ENCODE measurements at regions not wholly inside any gene's neighbourhood (a gene's known extent, or its start where the extent isn't known, plus 50 kb on each side); places are given as distances from the start of the nearest gene placed in this dataset.
"Not testable (repeated sequence)": the region's sequence is repeated elsewhere in the genome, so short reads cannot be mapped to it uniquely, and the experiment has no call there.

DNA sequence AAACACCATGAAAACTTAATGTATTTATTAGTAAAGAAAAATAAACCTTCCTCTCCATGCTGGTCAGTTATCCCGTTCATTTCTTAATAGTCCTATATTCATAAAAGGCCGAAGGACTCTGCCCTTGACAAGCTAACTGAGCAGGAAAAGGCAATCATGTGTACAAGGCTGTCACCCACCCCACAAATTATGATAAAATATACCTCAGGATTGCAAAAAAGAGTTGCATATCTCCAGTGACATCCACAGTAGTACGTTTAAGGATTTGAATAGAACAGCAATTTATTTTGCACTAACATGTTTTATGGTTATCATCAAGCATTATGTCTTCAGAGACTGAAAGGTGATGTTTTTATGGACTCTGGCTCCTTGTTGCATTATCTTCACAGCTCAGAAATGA, 157.6 kb downstream of the FOXB1 start:
- H3K4me3 ChIP-seq: no peak overlapping the region
- H3K27me3 ChIP-seq: peaks cover 14% of the 10 kb centered on the region
- no peaks in the 10 kb centered on the region for H3K36me3 ChIP-seq
- H3K9me3 ChIP-seq: no peaks in the 10 kb centered on the region
- DNase-seq: no peak

DNA sequence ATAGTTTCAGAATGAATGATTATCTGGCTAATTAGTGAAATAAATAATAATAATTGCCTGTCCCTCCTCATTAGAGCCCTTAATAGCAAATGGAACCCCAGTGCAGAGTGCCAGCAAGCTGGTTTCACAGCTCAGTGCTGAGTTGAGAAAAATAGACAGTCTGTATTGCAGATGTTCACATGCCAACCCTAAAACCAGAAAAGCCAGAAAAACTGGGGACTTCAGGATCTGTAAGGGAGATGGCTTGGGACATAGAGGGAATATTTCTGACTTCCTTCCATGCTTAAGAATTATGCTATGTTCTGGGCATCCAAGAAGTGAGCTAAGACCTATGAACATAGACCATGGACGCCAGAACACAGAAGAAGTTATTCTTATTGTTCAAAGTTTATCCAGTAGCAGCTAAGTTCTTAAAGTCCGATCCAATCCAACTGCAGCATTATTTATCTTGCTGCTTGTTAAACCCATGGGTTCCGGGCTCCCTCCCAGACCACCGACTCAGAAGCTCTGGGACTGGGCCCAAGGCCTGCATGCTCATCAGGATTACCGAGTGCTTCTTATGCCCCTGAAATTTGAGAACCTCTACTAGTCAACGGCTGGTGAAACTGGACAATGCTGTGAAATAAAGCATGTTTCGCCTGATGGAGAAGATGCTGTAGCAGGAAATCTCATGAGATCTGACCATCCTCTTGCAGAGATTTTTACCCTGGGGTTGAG, 158.3 kb downstream of the FOXB1 start:
- DNase-seq: peak; percentile 6
- no peaks in the 10 kb centered on the region for H3K36me3 ChIP-seq
- peaks cover 12% of the 10 kb centered on the region for H3K27me3 ChIP-seq
- no peak overlapping the region for H3K4me3 ChIP-seq
- H3K9me3 ChIP-seq: no peaks in the 10 kb centered on the region

DNA sequence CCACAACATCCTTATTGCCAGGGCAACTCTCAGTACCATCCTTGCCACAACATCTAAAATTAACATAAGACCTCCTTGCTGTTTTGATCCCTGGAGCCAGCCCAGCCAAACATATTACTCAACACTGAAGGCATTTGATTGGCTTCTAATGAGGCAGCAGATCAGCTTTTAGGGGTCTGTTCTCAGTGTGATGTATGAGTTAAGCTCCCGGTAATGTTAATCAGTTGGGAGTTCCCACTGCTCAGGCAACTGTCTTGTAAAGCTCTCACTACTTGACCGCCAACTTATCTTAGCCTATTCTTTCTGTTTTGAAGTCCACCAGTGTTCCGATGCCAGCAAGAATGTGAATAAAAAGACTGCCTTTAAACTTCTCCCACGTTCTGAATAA, 158.9 kb downstream of the FOXB1 start:
- Histone ChIP-seq H3K27me3 (peaks cover 12% of the 10 kb centered on the region), H3K9me3 (no peaks in the 10 kb centered on the region), H3K36me3 (no peaks in the 10 kb centered on the region), H3K4me3 (no peak overlapping the region)
- no peak for DNase-seq

DNA sequence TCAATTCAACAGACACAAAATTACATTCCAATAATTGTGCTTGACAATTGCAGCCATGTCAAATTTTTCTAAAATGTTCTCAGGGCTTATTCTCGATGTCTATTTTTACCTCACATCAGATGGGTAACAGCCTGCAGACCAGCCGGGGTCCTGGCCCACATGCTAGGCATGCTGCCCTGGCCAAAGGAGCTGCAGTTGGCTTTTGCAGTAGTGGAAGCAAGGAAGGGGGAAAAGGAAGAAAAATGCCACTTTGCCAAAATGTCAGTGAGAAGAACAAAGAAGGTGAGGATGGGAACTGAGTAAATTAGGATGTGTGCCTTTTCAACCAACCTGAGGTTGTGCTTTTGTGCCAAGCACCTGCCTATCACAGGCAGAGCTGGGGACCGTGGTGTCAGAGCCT, 161.0 kb downstream of the FOXB1 start:
- Histone ChIP-seq H3K27me3 (peaks cover 8% of the 10 kb centered on the region), H3K9me3 (no peaks in the 10 kb centered on the region), H3K36me3 (no peaks in the 10 kb centered on the region), H3K4me3 (no peak overlapping the region)
- no peak for DNase-seq

DNA sequence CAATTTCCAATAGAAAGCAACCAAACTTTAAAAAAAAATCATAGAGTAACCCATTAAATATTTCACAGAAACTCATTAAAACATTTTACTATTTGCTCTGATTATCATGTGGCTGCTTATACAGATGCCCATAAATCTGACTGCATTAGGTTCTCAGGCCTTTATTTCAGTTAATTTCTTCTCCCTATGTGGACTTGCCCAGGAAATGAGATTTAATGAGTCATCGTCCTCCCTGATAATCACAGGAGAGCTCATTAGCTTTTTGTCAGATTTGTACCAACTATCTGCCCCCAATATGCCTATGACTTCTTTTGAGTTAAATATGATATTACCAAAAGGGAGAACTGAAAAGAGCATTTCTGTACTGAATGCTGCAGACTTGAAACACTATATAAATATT, 168.0 kb downstream of the FOXB1 start:
- Histone ChIP-seq H3K9me3 (no peaks in the 10 kb centered on the region), H3K4me3 (no peak overlapping the region), H3K27me3 (peaks cover 5% of the 10 kb centered on the region; the same call in 1 of the 2 replicates), H3K36me3 (no peaks in the 10 kb centered on the region)
- DNase-seq: no peak

DNA sequence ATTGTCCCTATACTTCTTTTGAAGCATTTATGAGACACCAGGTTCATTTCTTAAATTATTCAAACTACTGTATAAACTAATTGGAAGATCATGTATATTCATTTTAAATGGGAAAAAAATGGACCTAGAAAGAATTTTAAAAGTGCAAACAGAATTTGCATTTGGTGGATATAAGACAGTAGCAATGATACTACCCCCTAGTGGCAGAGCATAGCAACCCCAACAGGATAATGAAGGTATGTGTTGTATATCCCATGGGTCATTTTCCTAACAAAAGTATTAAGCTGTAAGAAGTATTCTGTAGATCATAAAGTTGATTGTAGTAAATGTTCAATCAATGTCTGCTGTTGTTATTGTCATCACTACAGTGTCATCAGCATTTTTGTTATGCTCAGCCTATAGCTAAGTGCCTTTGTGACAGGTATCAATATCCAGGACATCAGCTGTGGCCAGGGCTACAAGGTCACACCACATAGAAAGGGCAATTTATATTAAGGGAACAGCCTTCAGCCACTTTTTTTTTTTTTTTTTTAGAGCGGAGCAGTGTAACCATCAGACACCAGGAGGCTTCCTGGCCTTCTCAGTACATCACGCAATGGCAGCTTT, 175.8 kb downstream of the FOXB1 start:
- no peak overlapping the region for H3K4me3 ChIP-seq
- peaks cover 12% of the 10 kb centered on the region for H3K27me3 ChIP-seq
- H3K36me3 ChIP-seq: no peaks in the 10 kb centered on the region
- DNase-seq: peak; percentile 9
- no peaks in the 10 kb centered on the region for H3K9me3 ChIP-seq

DNA sequence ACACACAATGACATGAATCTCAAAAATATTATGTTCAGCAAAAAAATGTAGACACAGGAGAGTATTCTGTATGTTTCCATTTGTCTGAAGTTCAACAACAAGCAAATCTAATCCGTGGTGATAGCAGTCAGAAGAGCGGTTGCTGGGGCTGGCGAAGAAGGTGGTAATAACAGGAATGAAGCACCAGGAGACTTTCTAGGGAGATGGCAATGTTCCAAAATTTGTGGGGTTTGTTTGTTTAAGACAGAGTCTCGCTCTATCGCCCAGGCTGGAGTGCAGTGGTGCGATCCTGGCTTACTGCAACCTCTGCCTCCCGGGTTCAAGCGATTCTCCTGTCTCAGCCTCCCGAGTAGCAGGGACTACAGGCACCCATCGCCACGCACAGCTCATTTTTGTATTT, 177.8 kb downstream of the FOXB1 start:
- not testable (repeated sequence) for H3K4me3 ChIP-seq, H3K9me3 ChIP-seq, H3K27me3 ChIP-seq, DNase-seq, H3K36me3 ChIP-seq

DNA sequence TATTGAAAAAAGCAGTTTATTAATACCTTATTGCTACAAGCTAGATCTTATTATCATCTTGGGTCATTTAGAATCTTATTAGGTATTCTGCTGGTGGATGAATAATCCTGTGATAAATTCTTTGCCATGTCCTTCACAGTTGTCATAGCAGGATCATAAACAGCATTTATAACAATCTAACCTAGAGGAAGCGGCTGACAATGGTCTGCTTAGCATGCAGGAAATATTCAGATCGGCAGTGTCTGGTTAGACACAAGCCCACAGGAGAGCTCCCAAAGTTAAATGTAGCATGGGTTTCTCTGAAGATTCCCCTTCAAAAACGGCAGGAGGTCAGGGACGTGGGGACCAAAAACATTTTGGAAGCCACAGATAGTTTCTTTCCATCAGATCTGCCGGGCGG, 179.3 kb downstream of the FOXB1 start:
- peaks cover 2% of the 10 kb centered on the region; the same call in 1 of the 2 replicates for H3K27me3 ChIP-seq
- H3K4me3 ChIP-seq: no peak overlapping the region
- no peak for DNase-seq
- H3K9me3 ChIP-seq: no peaks in the 10 kb centered on the region
- H3K36me3 ChIP-seq: no peaks in the 10 kb centered on the region

DNA sequence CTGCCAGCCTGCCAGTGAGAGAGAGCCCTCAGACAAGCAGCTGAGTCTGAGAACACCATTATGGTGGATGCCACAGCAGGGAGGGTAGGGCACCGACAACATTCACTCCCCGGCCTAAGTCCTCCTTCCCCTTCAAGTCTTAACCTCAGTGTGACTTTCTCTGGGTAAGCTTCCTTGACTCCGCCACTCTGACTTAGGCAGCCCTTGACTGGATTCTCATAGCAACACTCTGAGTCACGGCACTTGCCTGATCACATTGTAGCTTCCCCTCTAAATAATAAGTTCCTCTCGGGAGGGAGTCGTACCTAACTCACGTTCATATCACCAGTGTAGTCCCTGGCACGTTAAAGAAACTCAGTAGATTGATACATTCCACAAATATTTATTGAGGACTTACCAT, 180.5 kb downstream of the FOXB1 start:
- H3K9me3 ChIP-seq: no peaks in the 10 kb centered on the region
- no peak overlapping the region for H3K4me3 ChIP-seq
- no peaks in the 10 kb centered on the region for H3K36me3 ChIP-seq
- peak; percentile 12 for DNase-seq
- 0 out of 2 replicates have a peak, but pooled peaks cover 2% of the 10 kb centered on the region for H3K27me3 ChIP-seq

DNA sequence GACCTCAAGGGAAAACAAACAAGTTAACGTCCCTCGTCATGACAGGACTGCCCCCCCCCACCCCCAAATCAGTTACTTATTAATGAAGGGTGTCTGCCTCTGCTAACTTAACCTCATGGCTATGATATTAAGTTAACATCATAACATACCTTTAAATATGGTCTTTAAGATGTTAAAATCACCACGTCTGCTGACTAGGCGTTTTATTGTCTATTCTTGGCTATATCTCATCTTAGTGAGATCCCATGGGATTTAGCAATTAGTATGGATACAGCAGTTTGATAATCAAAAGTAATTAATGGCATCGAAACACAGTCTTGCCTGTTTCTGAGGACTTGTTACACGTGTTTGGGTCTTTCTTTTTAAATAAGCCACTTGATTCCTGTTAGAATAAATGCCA, 186.9 kb downstream of the FOXB1 start:
- Histone ChIP-seq H3K27me3 (peaks cover 42% of the 10 kb centered on the region), H3K36me3 (no peaks in the 10 kb centered on the region), H3K9me3 (no peaks in the 10 kb centered on the region), H3K4me3 (no peak overlapping the region)
- no peak for DNase-seq

DNA sequence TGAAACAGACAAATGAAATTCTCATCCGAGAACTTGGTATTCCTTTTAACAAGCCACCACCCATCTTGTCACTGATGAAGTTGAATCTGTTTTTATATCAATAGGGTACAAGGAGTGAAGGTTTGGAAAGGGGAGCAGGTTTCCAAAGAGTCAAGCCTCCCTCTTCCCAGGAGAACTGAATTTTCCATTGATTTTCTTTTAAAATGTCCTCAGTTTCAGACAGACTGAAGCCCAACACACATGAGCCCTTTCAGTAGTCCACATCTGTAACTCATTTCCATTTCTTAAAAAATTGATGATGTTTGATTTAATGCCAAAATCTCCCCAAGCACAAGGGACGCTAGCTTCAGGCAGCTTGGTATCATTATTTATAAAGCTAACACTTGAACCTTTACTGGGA, 187.7 kb downstream of the FOXB1 start:
- no peaks in the 10 kb centered on the region for H3K36me3 ChIP-seq
- peaks cover 49% of the 10 kb centered on the region for H3K27me3 ChIP-seq
- H3K9me3 ChIP-seq: no peaks in the 10 kb centered on the region
- DNase-seq: no peak
- H3K4me3 ChIP-seq: no peak overlapping the region

DNA sequence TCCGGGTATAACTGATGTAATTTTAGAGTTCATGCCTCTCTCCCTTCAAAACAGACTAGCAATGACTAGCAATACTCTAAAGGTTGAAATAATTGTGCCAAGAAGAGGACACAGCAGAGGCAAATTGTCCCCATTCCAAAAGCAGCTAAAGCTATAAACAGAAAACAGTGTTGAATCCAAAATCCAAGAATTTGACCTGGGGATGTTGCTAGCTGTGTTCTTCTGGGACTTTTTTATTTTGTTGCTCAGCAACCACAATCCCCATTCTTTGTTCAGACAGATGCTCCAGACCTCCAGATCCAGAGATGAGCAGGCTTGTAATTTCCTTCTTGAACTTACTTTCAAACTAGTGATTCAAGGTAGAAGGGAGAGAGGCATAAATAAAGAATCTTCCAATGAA, 191.5 kb downstream of the FOXB1 start:
- Histone ChIP-seq H3K36me3 (no peaks in the 10 kb centered on the region), H3K27me3 (peaks cover 76% of the 10 kb centered on the region), H3K4me3 (no peak overlapping the region), H3K9me3 (no peaks in the 10 kb centered on the region)
- DNase-seq: no peak

DNA sequence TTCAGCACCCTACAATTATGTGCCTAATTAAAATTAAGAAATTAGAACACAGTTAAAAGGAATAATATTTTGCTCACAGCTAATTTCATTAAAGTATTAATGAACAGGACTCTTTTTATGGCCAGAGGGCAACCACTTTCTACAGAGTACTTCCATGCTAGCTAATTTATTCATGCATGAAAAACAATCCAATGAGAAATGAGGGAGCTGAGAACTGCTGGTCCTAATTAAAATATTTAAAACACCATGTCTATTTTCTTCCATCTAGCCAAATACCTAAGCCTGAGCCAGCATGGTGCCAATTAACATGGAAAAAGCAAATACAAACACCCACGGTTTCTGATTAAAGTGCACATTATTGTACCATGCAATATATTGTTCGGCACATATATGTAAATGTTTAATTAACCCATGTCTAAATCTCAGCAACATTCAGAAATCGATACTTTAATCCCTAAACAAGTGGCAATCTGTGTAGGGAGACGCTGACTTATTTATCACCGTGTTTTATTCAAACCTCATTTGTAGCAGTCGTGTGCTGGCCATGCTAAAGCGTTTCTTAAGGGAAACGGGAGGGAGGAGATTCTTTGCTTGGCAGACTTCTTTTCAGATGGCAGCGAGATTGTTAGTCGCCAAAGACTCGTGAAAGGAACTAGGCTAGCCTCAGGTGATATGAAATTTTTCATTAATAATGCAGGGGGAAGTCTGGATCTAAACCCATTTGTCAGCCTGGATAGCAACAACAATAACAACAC, 193.5 kb downstream of the ANXA2 start:
- Histone ChIP-seq H3K27me3 (peaks cover 88% of the 10 kb centered on the region), H3K9me3 (no peaks in the 10 kb centered on the region), H3K36me3 (no peaks in the 10 kb centered on the region), H3K4me3 (no peak overlapping the region)
- DNase-seq: no peak

DNA sequence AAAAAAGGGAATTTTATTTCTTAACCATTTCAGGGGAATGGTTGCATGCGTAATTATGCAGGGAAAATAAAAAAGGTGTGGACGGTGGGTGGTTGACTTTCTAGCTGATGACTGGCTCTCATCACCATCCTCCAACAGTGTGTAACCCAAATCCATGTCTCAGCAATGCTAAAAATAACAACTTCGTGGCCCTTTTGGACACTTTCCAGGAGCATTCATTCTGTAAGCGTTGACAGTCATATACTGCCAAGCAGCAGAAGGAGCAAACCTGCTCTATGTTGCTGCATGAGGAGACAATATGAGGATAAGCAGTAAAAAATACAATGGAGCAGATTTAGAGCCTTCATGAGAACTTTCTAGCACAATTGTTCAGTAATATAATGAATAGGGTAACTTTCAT, 189.1 kb downstream of the ANXA2 start:
- Histone ChIP-seq H3K27me3 (peaks cover 75% of the 10 kb centered on the region), H3K4me3 (no peak overlapping the region), H3K36me3 (no peaks in the 10 kb centered on the region), H3K9me3 (no peaks in the 10 kb centered on the region; the same call in 1 of the 2 replicates)
- no peak for DNase-seq

DNA sequence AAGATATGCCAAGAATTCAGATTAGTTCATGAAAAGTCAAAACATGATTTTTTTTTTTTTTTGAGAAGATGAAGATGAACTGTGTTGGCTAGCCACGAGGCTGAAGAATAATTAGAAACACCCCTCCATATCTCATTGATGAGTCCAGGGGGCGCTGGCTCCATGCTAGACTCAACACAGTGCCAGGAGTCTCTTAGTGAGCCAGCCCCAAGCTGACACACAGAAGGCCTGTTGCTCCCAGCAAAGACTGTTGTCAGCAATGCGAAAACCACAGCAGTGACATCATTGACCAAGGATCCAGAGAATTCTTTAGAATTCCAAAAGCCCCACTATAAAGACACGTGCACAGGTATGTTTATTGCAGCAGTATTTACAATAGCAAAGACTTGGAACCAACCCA, 185.2 kb downstream of the ANXA2 start:
- Histone ChIP-seq H3K9me3 (no peaks in the 10 kb centered on the region; the same call in 1 of the 2 replicates), H3K27me3 (peaks cover 56% of the 10 kb centered on the region), H3K4me3 (no peak overlapping the region), H3K36me3 (no peaks in the 10 kb centered on the region)
- DNase-seq: peak; percentile 8

DNA sequence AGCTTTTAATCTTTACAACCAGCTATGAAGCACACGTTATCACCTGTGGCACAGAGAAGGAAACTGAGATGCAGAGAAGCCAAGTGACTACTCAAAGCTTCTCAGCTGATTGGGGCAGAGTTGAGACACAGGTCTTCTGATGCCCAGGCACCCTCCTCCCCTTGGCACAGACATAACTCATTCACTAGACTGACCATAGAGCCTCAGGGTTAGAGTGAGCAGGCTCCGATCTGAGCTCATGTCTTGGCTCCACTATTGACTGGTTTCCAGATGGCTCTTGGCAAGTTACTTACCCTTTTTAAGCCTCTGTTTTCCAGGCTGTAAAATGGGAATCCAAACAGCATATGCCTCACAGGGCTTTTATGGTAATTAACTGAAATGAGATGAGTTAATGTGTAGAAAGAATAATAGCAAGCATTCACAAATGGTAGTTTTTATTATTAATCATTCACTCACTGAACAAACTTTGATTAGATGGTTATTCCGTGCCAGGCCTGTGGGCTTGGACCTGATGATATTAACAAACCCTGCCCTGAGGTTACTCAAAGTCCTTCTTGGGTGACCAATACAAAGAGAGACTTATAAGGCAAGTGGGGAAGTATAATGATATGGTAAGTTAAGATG, 184.3 kb downstream of the ANXA2 start:
- no peak overlapping the region for H3K4me3 ChIP-seq
- no peaks in the 10 kb centered on the region; the same call in 1 of the 2 replicates for H3K9me3 ChIP-seq
- H3K36me3 ChIP-seq: no peaks in the 10 kb centered on the region
- peaks cover 55% of the 10 kb centered on the region for H3K27me3 ChIP-seq
- DNase-seq: no peak

DNA sequence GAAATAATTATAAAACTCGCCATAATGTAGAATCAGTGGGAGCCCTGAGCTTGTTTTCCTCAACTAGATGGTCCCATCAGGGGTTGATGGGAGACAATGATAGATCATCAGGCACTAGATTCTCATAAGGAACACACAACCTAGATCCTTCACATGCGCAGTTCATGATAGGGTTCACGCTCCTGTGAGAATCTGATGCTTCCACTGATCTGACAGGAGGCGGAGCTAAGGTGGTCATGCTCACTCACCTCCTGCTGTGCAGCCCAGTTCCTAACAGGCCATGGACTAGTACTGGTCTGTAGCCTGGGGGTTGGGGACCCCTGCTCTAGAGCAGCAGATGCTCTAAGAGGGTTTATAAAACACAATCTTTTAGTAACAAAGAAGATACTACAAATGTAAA, 183.6 kb downstream of the ANXA2 start:
- DNase-seq: no peak

More for the DNA sequence above, 183.6 kb downstream of the ANXA2 start:
- no peaks in the 10 kb centered on the region for H3K36me3 ChIP-seq
- H3K27me3 ChIP-seq: peaks cover 52% of the 10 kb centered on the region
- H3K4me3 ChIP-seq: no peak overlapping the region
- H3K9me3 ChIP-seq: no peaks in the 10 kb centered on the region; the same call in 1 of the 2 replicates

Measured in MG63 (cell line).